IMR-90 (cell line): ENCODE measurements at regions not wholly inside any gene's neighbourhood (a gene's known extent, or its start where the extent isn't known, plus 50 kb on each side); places are given as distances from the start of the nearest gene placed in this dataset.

ENCODE experiments used
- ATAC-seq: fragments of 200-7000 bp; cut with Tn5 transposase; 2 replicates; pipeline ENCODE4 v1.9.1; 2020; ENCODE audit warnings: low read depth, mild to moderate bottlenecking, moderate library complexity
- BruUV-seq: library from RNA; stranded (reverse); fragments of 400-500 nt; replicated peaks from 2 replicates; lab custom pipeline; 2021; lab: Mats Ljungman, UMichigan
- CTCF ChIA-PET: fragments of 300-600 bp; formaldehyde crosslinking; extraction: SDS; loops from one replicate; lab custom pipeline; 2021; ENCODE audit warnings: antibody characterized with exemption; lab: Yijun Ruan, JAX
- POLR2A ChIA-PET: fragments of 300-600 bp; sonication (Branson Sonifier 250); formaldehyde crosslinking; loops from one replicate; lab custom pipeline; 2022; ENCODE audit warnings: antibody characterized with exemption; ENCODE audit not compliant: unreplicated experiment; lab: Charles Lee
- DNase-seq: peaks from one replicate; pipeline ENCODE4 v3.0.0; 2013
- H2AFZ ChIP-seq: replicated peaks from 2 replicates; pipeline ENCODE3; 2013; ENCODE audit warnings: low read length, mild to moderate bottlenecking; ENCODE audit not compliant: poor library complexity
- H2AK5ac ChIP-seq: 2 replicates; pipeline ENCODE4 v1.6.1; 2013; ENCODE audit warnings: low read depth, low read length, inconsistent platforms
- H2AK9ac ChIP-seq: replicated peaks from 2 replicates; pipeline ENCODE3; 2013; ENCODE audit warnings: mild to moderate bottlenecking, low read depth, low read length, moderate library complexity; ENCODE audit not compliant: poor library complexity
- H2BK120ac ChIP-seq: 2 replicates; pipeline ENCODE4 v1.6.1; 2013; ENCODE audit warnings: low read depth, low read length, inconsistent platforms
- H2BK15ac ChIP-seq: 3 replicates; pipeline ENCODE4 v1.6.1; 2013; ENCODE audit warnings: low read depth, low read length, inconsistent platforms
- H2BK20ac ChIP-seq: 2 replicates; pipeline ENCODE4 v1.6.1; 2013; ENCODE audit warnings: low read depth, mild to moderate bottlenecking, inconsistent platforms, low read length, moderate library complexity
- H2BK5ac ChIP-seq: 2 replicates; pipeline ENCODE4 v1.6.1; 2013; ENCODE audit warnings: mild to moderate bottlenecking, low read depth, low read length, inconsistent platforms; ENCODE audit not compliant: poor library complexity, severe bottlenecking
- H3K14ac ChIP-seq: replicated peaks from 2 replicates; pipeline ENCODE4 v1.6.1; 2013; ENCODE audit warnings: low read depth, low read length, inconsistent platforms
- H3K18ac ChIP-seq: 2 replicates; pipeline ENCODE4 v1.6.1; 2013; ENCODE audit warnings: low read depth, low read length, control low read depth
- H3K23ac ChIP-seq: 2 replicates; pipeline ENCODE4 v1.6.1; 2013; ENCODE audit warnings: low read depth, low read length, inconsistent platforms
- H3K27ac ChIP-seq: 2 replicates; pipeline ENCODE4 v1.5.1; 2013; ENCODE audit warnings: mild to moderate bottlenecking, control low read depth, low read length; ENCODE audit not compliant: insufficient read depth
- H3K27me3 ChIP-seq: 2 replicates; pipeline ENCODE4 v1.6.1; 2013; ENCODE audit warnings: low read length; ENCODE audit not compliant: control insufficient read depth, insufficient read depth
- H3K36me3 ChIP-seq: 2 replicates; pipeline ENCODE4 v1.6.1; 2013; ENCODE audit warnings: low read length, mixed read lengths; ENCODE audit not compliant: control insufficient read depth, insufficient read depth
- H3K4ac ChIP-seq: 2 replicates; pipeline ENCODE4 v1.6.1; 2013; ENCODE audit warnings: low read depth, low read length, inconsistent platforms
- H3K4me1 ChIP-seq: 2 replicates; pipeline ENCODE4 v1.6.1; 2013; ENCODE audit warnings: low read length, mixed read lengths; ENCODE audit not compliant: control insufficient read depth, insufficient read depth
- H3K4me2 ChIP-seq: 2 replicates; pipeline ENCODE4 v1.6.1; 2013; ENCODE audit warnings: low read depth, mild to moderate bottlenecking, control low read depth, low read length, moderate library complexity
- H3K4me3 ChIP-seq: 2 replicates; pipeline ENCODE4 v1.5.1; 2013; ENCODE audit warnings: low read depth, mild to moderate bottlenecking, control low read depth, low read length, moderate library complexity; ENCODE audit not compliant: insufficient read depth
- H3K56ac ChIP-seq: 2 replicates; pipeline ENCODE4 v1.6.1; 2013; ENCODE audit warnings: low read length, inconsistent platforms; ENCODE audit not compliant: insufficient read depth; ENCODE audit errors: extremely low read depth
- H3K79me1 ChIP-seq, 2 experiments: 2 replicates each; pipeline ENCODE4 v1.6.1; 2013; ENCODE audit warnings: low read length in 2 of 2, inconsistent platforms in 1 of 2, low read depth in 1 of 2
- H3K9ac ChIP-seq: 2 replicates; pipeline ENCODE4 v1.6.1; 2013; ENCODE audit warnings: low read depth, low read length, control low read depth
- H3K9me1 ChIP-seq: 2 replicates; pipeline ENCODE4 v1.6.1; 2013; ENCODE audit warnings: low read length, inconsistent platforms; ENCODE audit not compliant: insufficient read depth
- H3K9me3 ChIP-seq: 2 replicates; pipeline ENCODE4 v1.6.1; 2013; ENCODE audit warnings: low read length; ENCODE audit not compliant: control insufficient read depth, insufficient read depth
- H4K20me1 ChIP-seq: 2 replicates; pipeline ENCODE4 v1.6.1; 2013; ENCODE audit warnings: low read length, inconsistent platforms; ENCODE audit not compliant: insufficient read depth
- H4K5ac ChIP-seq: 2 replicates; pipeline ENCODE4 v1.6.1; 2013; ENCODE audit warnings: mild to moderate bottlenecking, low read depth, low read length, control low read depth
- H4K8ac ChIP-seq, 2 experiments: 2 replicates each; pipeline ENCODE4 v1.6.1; 2013; ENCODE audit warnings: low read depth in 2 of 2, low read length in 2 of 2, control low read depth in 1 of 2, inconsistent platforms in 1 of 2
- H4K91ac ChIP-seq: 2 replicates; pipeline ENCODE4 v1.6.1; 2013; ENCODE audit warnings: low read depth, low read length, inconsistent platforms; ENCODE audit not compliant: insufficient read depth
- BHLHE40 ChIP-seq: fragments of 150-350 bp; IDR thresholded peaks from 2 replicates; pipeline ENCODE4 v1.6.1; 2016; ENCODE audit warnings: mild to moderate bottlenecking, low read depth, low read length
- CEBPB ChIP-seq: IDR thresholded peaks from 2 replicates; pipeline ENCODE4 v1.6.1; 2012; ENCODE audit warnings: low read depth, low read length, improper control_type of control experiment
- CHD1 ChIP-seq: IDR thresholded peaks from 2 replicates; pipeline ENCODE4 v1.6.1; 2012; ENCODE audit warnings: low read depth, low read length, improper control_type of control experiment
- CTCF ChIP-seq: conservative IDR thresholded peaks from 2 replicates; pipeline ENCODE4 v1.5.1; 2012; ENCODE audit warnings: mild to moderate bottlenecking, low read depth, low read length, improper control_type of control experiment
- FOS ChIP-seq: fragments of 150-350 bp; IDR thresholded peaks from 2 replicates; pipeline ENCODE4 v1.6.1; 2016; ENCODE audit warnings: low read depth, low read length
- MAFK ChIP-seq: IDR thresholded peaks from 2 replicates; pipeline ENCODE4 v1.6.1; 2012; ENCODE audit warnings: low read depth, low read length, improper control_type of control experiment
- MXI1 ChIP-seq: IDR thresholded peaks from 2 replicates; pipeline ENCODE4 v1.6.1; 2012; ENCODE audit warnings: low read depth, mild to moderate bottlenecking, low read length, moderate library complexity, borderline replicate concordance
- POLR2A ChIP-seq: IDR thresholded peaks from 2 replicates; pipeline ENCODE4 v1.6.1; 2012; ENCODE audit warnings: mild to moderate bottlenecking, low read depth, low read length
- RAD21 ChIP-seq: IDR thresholded peaks from 2 replicates; pipeline ENCODE4 v1.6.1; 2012; ENCODE audit warnings: low read length, improper control_type of control experiment
- RCOR1 ChIP-seq: IDR thresholded peaks from 2 replicates; pipeline ENCODE4 v1.6.1; 2012; ENCODE audit warnings: mild to moderate bottlenecking, low read length, improper control_type of control experiment; ENCODE audit not compliant: insufficient replicate concordance
- RFX5 ChIP-seq: IDR thresholded peaks from 2 replicates; pipeline ENCODE4 v1.8.0; 2012; ENCODE audit warnings: low read depth, mild to moderate bottlenecking, low read length, moderate library complexity
- SMC3 ChIP-seq: fragments of 150-350 bp; IDR thresholded peaks from 2 replicates; pipeline ENCODE4 v1.6.1; 2016; ENCODE audit warnings: low read depth, mild to moderate bottlenecking, antibody characterized with exemption, low read length, moderate library complexity
- USF2 ChIP-seq: fragments of 150-350 bp; IDR thresholded peaks from 2 replicates; pipeline ENCODE4 v1.6.1; 2017; ENCODE audit warnings: mild to moderate bottlenecking, antibody characterized with exemption, low read length, low read depth
- WGBS, 2 experiments: methylation state at CpG; one replicate each; pipeline versions ENCODE4 v1.1.5 to v1.1.7; 2013; ENCODE audit warnings: missing lambda C conversion rate in 2 of 2; ENCODE audit not compliant: insufficient read length in 1 of 2; ENCODE audit errors: extremely low coverage in 2 of 2; 5-methylcytosine and 5-hydroxymethylcytosine counted together
- dilution Hi-C: fragments of 300-500 bp; cut with HindIII; formaldehyde crosslinking; loops from one replicate; pipeline ENCODE4 v1.14.3; 2018; ENCODE audit warnings: low sequenced_read_pairs; ENCODE audit not compliant: unreplicated experiment
- in situ Hi-C: fragments of 300-500 bp; cut with MboI; formaldehyde crosslinking; loops from 3 replicates; pipeline ENCODE4 v1.14.3; 2019; ENCODE audit warnings: low sequenced_read_pairs, inconsistent platforms, mixed read lengths
- intact Hi-C: fragments of 100-400 bp; cut with micrococcal nuclease; formaldehyde crosslinking; loops from 2 replicates; pipeline ENCODE4 v1.10.0; 2022
- TF ChIP-seq, protein P1 (sequence below): fragments of 150-350 bp; IDR thresholded peaks from 2 replicates; pipeline ENCODE4 v1.6.1; 2016; ENCODE audit warnings: low read depth, mild to moderate bottlenecking, low read length, moderate library complexity, borderline replicate concordance

DNA sequence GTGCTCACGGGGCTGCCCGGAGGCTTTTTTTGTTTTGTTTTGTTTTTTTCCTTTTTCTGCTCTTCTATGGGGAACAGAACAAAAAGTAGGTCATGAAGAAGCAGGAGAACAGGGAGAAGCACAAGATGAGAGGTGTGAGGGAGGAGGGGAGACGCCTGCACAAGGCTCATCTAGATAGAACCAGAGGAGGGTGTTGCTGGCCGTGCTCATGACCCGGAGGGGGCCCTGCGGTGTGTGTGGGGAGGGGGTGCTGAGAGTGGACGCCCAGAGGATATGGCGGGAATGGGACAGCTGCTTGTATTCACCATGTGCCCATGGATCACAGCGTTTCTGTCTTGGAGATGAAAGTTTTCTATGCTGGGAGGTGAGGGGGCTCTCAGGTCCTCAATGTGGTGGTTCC lies 183.7 kb downstream of the FOXL1 start (continued):
- no peak for TF ChIP-seq RCOR1
- no peak for TF ChIP-seq BHLHE40
- TF ChIP-seq FOS = no peak
- no peak for TF ChIP-seq SMC3

GRCh38 chr16:86763819-86764218 lies 185.5 kb downstream of the FOXL1 start:
- ATAC-seq = no peak
- no peak overlapping the region for H2BK15ac ChIP-seq
- H4K5ac ChIP-seq = no peak overlapping the region
- no peak overlapping the region for H3K27ac ChIP-seq
- H2BK20ac ChIP-seq = no peak overlapping the region
- H2AFZ ChIP-seq = no peak overlapping the region
- no peak overlapping the region for H3K23ac ChIP-seq
- in situ Hi-C loops = no loop called here
- no peak overlapping the region for H3K4me2 ChIP-seq
- intact Hi-C loops = loop anchor here (10.0 kb wide), 1 partner anchor 301 kb away; no protein-coding TSS in a partner anchor
- H3K4me1 ChIP-seq = peaks cover 6% of the 10 kb centered on the region; the same call in 1 of the 2 replicates
- no peaks in the 10 kb centered on the region; the same call in 1 of the 2 replicates for H3K27me3 ChIP-seq
- H4K20me1 ChIP-seq = no peaks in the 10 kb centered on the region
- no peaks in the 10 kb centered on the region for H3K79me1 ChIP-seq
- H3K9me3 ChIP-seq = no peaks in the 10 kb centered on the region
- WGBS, 2 experiments = 94% methylated on average over 8 of the region's 12 CpGs; no CpG with 5 or more reads in 1 of the 2 experiments
- POLR2A ChIA-PET = no interaction called here
- no peaks in the 10 kb centered on the region for H3K9me1 ChIP-seq
- H2BK120ac ChIP-seq = no peak overlapping the region
- no peak overlapping the region for H2BK5ac ChIP-seq
- H4K8ac ChIP-seq = no peak overlapping the region
- no peak overlapping the region for H4K91ac ChIP-seq
- DNase-seq = no peak
- no peak overlapping the region for H2AK5ac ChIP-seq
- H3K56ac ChIP-seq = no peak overlapping the region
- H3K14ac ChIP-seq = no peak overlapping the region
- no TSS peak for BruUV-seq
- no peak overlapping the region for H3K18ac ChIP-seq
- no peak overlapping the region for H3K4ac ChIP-seq
- dilution Hi-C loops = no loop called here
- no peak overlapping the region for H3K9ac ChIP-seq
- CTCF ChIA-PET = no interaction called here
- H2AK9ac ChIP-seq = peak overlapping the region; percentile 43
- H3K36me3 ChIP-seq = no peaks in the 10 kb centered on the region
- no peak overlapping the region for H3K4me3 ChIP-seq
- TF ChIP-seq CEBPB (no peak), RAD21 (no peak), SMC3 (no peak), RCOR1 (no peak), USF2 (no peak), BHLHE40 (no peak), POLR2A (no peak), CHD1 (no peak), MAFK (no peak), FOS (no peak), MXI1 (no peak), RFX5 (no peak), CTCF (no peak)
- TF ChIP-seq, protein P1, sequence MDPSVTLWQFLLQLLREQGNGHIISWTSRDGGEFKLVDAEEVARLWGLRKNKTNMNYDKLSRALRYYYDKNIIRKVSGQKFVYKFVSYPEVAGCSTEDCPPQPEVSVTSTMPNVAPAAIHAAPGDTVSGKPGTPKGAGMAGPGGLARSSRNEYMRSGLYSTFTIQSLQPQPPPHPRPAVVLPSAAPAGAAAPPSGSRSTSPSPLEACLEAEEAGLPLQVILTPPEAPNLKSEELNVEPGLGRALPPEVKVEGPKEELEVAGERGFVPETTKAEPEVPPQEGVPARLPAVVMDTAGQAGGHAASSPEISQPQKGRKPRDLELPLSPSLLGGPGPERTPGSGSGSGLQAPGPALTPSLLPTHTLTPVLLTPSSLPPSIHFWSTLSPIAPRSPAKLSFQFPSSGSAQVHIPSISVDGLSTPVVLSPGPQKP = no peak
